ENCODE measurements at regions not wholly inside any gene's neighbourhood (a gene's known extent, or its start where the extent isn't known, plus 50 kb on each side); places are given as distances from the start of the nearest gene placed in this dataset.
"Not testable (repeated sequence)": the region's sequence is repeated elsewhere in the genome, so short reads cannot be mapped to it uniquely, and the experiment has no call there.

GRCh38 chr14:53456931-53457330 lies 303.8 kb upstream of the DDHD1 start:
- no peak for DNase-seq

GRCh38 chr14:53452005-53452673 lies 299.0 kb upstream of the DDHD1 start:
- no peak for DNase-seq

DNA sequence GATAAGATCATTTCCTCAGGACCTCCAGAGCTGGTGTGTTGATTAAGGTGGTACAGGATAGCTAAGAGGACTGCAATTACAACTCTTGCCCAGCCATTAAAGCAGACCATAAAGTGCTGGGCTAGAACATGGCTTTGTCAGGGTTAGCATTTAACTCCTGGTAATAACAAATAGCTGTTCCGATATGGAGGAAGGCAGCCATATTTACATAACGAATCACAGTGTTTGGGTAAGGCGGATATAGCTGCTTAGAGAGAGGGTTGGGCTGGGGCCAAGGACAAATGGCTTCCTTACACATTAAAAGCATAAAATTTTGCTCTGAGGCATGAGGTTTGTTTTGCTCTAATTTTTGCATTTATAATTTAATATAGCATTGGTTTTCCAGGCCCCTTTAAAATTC lies 297.7 kb upstream of the DDHD1 start:
- no peak for DNase-seq

DNA sequence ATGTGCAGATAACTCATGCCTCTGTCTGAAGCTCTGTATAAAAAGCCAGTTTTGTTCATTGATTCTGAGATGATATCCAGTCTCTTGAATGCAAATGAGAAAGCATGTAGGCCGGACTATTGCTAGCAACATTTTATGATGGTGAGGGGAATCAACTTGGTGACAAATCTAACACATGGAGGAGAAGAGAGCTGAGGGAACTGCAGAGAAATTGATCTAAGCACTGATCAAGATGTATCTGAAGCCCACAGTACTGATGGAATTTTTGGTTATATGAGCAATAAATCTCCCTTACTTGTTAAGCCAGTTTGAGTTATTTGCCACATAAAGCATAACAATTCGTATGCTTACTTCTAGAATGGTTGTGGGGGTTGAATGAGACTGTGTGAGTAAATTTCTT lies 295.6 kb upstream of the DDHD1 start:
- DNase-seq: no peak

- no peak for DNase-seq
Measured at GRCh38 chr14:53444677-53445312, 291.7 kb upstream of the DDHD1 start.

DNA sequence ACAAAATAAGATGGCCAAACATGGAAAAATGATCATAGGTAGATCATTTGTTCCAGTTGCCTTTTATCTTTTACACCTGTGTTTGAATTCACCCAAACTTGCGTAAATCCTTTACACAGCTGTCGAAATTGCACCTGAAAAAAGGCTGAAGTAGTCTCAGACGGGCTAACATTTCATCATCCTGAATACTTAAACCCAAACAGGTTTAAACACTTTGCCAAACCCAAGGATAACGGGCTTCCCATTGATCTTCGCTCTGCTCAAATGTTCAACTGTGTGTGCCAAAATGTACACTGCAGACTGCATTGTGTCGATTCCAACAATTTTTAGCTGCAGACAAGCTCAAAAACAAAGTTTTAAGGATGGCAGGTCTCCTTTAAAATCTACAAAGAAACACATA lies 288.7 kb upstream of the DDHD1 start:
- DNase-seq: no peak

DNA sequence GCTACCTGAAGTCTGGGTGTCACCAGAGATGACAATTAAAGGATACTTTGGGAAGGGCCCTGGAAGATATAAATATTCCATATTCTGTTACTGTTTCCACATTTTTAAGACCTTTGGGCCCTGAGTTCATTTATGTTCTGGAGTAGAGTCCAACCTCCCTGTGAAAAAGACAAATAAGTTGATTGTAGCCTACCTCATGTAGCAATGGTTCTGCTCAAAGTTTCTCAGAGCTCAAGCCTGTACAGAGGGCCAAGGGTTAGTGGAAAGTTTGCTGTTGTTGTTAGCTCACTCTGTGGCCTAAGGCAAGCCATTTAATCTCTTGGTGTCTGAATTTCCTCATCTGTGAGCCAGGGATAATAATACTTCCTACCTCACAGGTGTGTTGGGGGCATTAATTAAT lies 284.7 kb upstream of the DDHD1 start:
- no peak for DNase-seq

DNA sequence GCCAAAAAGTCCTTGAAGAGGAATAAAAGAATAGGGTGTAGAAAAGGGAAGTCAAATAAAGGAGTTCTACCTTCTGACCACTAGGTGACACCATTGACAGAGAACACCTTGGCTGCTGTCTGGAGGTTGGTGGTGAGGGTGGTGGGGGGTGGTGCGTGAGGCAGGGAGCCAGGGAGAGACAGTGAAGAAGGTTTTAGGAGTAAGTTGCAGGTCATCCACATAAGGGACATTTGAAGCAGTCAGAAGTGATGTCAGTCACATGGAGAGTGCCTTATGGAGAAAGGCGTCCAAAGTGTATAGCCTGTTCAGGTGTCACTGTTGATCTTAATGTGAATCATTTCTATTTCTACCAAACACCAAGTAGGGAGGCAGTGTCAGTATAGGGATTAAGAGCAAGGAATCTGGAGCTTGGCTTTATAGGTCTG lies 279.3 kb upstream of the DDHD1 start:
- DNase-seq: no peak

DNA sequence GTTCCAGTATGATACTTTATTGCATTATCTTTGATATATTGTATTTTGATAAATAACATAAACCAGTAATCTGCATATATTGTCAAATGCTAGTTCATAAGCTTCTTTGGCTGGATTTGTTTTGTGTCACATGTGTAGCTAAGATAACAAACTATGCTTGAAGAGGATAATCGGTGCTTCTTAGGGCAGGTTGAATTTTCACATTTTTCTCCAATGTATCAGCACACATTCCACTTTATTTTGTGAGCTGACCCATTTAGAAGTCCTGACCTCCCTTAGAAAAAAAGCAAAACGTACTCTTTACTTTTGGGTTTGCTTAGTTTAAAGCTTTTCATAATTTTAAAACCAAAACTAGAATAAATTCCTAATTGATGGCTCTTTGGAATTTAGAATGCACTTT lies 277.7 kb upstream of the DDHD1 start:
- no peak for DNase-seq

GRCh38 chr14:53412819-53413675 lies 259.9 kb upstream of the DDHD1 start:
- no peak for DNase-seq

GRCh38 chr14:53411125-53411524 lies 258.0 kb upstream of the DDHD1 start:
- DNase-seq: no peak

DNA sequence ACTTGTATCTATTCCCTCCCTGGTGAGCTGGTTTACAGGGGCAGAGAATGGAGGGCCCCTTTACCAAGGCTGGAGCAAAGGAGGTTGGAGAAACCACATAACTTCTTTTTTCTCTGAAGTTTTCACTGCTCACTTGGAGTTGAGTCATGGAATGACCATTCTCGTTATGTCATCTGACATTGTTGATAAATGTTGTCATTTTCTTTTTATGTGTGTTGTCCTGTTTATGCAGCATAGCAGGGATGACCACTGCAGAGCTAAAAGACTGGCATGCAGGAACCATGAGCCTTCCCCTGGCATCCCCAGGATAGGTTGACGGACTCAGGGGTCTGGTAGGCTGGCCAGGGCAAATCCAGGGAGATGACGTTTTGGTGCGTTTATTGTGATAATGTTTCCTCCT lies 256.8 kb upstream of the DDHD1 start:
- no peak for DNase-seq

DNA sequence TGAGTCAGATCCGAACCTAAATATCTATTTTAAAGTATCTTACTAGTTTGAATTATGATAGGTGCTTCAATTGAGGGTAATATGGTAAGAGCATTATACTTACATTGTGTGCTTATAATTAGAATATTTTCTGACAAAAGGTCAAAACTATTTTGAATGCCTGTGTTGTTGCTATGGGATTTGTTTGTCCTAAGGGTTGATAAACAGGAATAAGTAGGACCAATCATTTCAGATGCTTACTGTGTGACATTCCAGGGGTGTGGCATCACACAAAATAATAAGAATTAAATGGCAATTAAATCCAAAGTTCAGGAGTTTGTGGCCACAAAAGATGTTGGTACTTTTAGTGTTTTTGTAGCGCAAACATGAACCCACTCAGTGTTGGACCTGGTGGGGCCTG lies 256.2 kb upstream of the DDHD1 start:
- no peak for DNase-seq

DNA sequence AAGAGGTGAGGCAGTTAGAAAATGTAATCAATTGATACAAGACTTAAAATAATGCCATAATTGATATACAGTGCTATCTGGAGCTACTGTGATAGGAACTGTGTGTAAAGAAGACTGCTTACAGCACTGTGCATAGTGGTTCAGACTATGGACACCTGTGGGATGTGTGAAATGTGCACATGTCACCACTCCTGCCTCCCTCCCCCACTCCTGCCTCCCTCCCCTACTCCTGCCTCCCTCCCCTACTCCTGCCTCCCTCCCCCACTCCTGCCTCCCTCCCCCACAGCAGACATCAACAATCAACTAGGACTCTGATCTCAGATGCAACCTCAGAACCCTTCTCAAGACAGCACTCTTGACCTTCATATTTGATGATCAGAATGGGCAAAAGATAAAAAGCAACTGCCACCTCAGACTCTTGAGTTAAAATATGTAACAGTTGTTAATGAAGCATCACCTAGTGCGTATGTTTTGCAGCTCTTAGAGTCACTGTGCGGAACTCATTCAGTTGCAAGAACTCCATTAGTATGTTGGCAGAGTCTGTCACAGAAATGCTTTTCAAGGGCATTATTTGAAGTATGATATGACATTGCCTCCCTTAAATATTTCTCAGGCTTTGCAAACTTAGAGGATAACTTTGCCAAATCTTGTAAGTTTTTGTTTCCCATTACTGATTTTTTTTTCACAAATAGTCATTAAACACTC lies 255.2 kb upstream of the DDHD1 start:
- DNase-seq: no peak

- no peak for DNase-seq
Measured at GRCh38 chr14:53406519-53406918, 253.4 kb upstream of the DDHD1 start.

DNA sequence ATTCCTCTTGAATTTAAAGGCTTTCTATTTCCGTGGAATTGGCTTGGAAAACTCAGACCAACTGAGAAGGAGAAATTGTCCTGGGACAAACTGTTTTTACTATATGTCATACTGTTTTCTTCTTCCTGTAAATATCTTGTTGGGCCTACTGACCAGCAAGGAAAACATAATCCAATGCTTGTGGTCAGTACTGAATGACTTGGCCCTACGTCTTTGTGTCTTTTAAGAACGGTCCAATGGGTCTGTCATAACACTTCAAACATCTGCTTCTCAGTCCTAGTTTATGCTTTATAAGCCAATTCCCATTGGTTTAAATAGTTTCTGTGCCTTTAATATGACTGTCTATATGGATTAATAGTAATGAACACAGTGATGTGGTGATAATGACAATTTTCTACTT lies 248.5 kb upstream of the DDHD1 start:
- DNase-seq: no peak

GRCh38 chr14:53399057-53399456 lies 245.9 kb upstream of the DDHD1 start:
- no peak for DNase-seq

DNA sequence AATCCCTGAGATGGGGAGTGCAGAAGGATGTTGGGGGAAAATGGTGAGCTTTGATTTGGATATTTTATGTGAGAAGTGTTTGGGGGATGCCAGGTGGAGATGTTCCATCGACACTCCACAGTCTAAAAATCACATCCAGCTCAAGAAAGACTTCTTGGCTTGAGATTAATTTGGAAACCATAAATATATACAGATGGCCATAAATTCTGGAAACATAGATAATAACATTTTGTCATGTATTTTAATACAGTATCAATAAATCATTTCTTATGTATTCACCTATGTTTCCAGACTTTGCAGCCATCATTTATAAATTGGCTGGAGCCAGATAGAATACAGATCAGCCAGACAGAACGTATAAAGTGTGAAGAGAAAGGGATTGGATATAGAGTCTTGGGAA lies 245.5 kb upstream of the DDHD1 start:
- DNase-seq: no peak

DNA sequence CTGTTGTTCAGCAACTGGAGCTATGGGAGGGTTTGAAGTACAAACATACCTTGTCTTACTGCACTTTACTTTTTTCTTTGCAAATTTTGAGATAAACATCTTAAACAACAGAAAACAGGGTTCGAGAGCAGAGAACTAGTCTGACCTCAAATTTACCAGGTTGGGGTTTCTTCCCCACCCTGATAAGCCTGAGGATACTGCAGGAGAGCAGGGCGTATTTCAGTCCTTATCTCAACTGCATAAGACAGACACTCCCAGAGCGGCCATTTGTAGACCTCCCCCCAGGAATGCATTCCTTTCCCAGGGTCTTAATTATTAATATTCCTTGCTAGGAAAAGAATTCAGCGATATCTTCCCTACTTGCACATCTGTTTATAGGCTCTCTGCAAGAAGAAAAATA lies 242.1 kb upstream of the DDHD1 start:
- DNase-seq: not testable (repeated sequence)

DNA sequence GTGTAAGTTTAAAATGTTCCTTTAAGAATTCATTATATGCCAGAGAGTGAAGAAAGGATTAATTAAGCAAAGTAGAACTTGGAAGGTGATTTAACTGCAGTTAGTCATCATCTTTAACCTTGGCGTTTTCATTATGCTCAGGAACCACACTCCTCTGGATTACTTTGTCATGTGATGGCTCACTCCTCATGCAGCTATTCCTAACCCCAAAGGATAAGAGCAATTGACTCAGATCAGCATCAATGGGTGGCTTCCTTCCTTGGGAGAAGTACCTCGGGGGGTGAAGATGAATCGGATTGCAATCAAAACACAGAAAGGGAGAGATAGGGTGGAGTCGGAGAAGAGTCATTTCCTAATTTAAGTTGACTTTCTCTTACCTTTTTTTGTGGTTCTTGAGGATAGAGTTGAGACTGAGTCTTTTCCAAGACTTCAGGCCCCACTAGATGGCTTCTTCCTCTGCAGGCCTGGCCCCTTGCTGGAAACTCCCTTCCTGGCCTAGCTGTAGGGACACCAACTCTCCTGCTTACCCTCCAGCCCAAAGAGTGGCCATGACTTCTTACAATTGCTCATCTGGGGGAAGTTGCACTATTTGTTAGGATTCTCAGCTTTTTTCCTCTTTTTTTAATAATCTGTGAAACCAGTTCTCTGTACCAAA lies 238.6 kb upstream of the DDHD1 start:
- no peak for DNase-seq

GRCh38 chr14:53391156-53391555 lies 238.0 kb upstream of the DDHD1 start:
- DNase-seq: no peak

GRCh38 chr14:53390008-53390407 lies 236.9 kb upstream of the DDHD1 start:
- no peak for DNase-seq

GRCh38 chr14:53389202-53389601 lies 236.1 kb upstream of the DDHD1 start:
- DNase-seq: no peak
